Transverse colon (tissue), 4 donors: ENCODE measurements at regions not wholly inside any gene's neighbourhood (a gene's known extent, or its start where the extent isn't known, plus 50 kb on each side); places are given as distances from the start of the nearest gene placed in this dataset.
A peak's percentile ranks its signal among the peaks of the same experiment; 100 is the strongest.

ENCODE experiments used
- DNase-seq: peaks from one replicate; pipeline ENCODE4 v3.0.0-alpha.2; 2019
- H3K27ac ChIP-seq, 4 donors: fragments of 200-600 bp; sonication (generic); 2 replicates each; pipeline ENCODE4 v1.5.1; 2016 to 2018; ENCODE audit warnings: inconsistent platforms in 4 of 4
- H3K27me3 ChIP-seq: fragments of 200-600 bp; sonication (generic); 2 replicates; pipeline ENCODE4 v1.5.1; 2017; ENCODE audit warnings: inconsistent platforms
- H3K36me3 ChIP-seq, 4 donors: fragments of 200-600 bp; sonication (generic); 2 replicates each; pipeline ENCODE4 v1.5.1; 2017 to 2019; ENCODE audit warnings: inconsistent platforms in 4 of 4
- H3K4me1 ChIP-seq, 4 donors: fragments of 200-600 bp; sonication (generic); 2 replicates each; pipeline ENCODE4 v1.5.1; 2017 to 2020; ENCODE audit warnings: inconsistent platforms in 4 of 4
- H3K4me3 ChIP-seq, 4 donors: fragments of 200-600 bp; sonication (generic); 1 replicate in 1 of 4; 2 replicates in 3 of 4; pipeline versions ENCODE4 v1.5.1 to v1.6.1; 2017 to 2019; ENCODE audit warnings: inconsistent platforms in 4 of 4
- H3K9me3 ChIP-seq, 2 donors: fragments of 200-600 bp; sonication (generic); 2 replicates each; pipeline ENCODE4 v1.5.1; 2017 to 2019; ENCODE audit warnings: inconsistent platforms in 2 of 2
- EP300 ChIP-seq: sonication (generic); formaldehyde crosslinking; IDR thresholded peaks from one replicate; pipeline ENCODE4 v1.6.1; 2017; ENCODE audit warnings: antibody characterized with exemption, low read depth
- POLR2A ChIP-seq: fragments of 450-650 bp; IDR thresholded peaks from one replicate; pipeline ENCODE4 v1.6.1; 2016; ENCODE audit warnings: antibody characterized with exemption, mild to moderate bottlenecking, moderate library complexity
- POLR2AphosphoS5 ChIP-seq, 3 donors: sonication (generic); formaldehyde crosslinking; IDR thresholded peaks; one replicate each; pipeline ENCODE4 v1.6.1; 2016; ENCODE audit warnings: antibody characterized with exemption in 3 of 3
- WGBS, 2 donors: methylation state at CpG; one replicate each; pipeline ENCODE4 v1.1.5; 2018; ENCODE audit warnings: low coverage in 1 of 2; 5-methylcytosine and 5-hydroxymethylcytosine counted together
- in situ Hi-C, 4 donors: fragments of 200-750 bp; cut with MboI; loops; one replicate each; pipeline versions ENCODE4 v1.15.0 to v1.15.1; 2017; ENCODE audit warnings: low sequenced_read_pairs in 3 of 4, low pct_ligation_motif_present in 1 of 4, low pct_unique_long_range_greater_than_20kb in 1 of 4
- intact Hi-C: fragments of 100-400 bp; cut with DNase I; formaldehyde crosslinking; loops from one replicate; pipeline ENCODE4 v1.15.1; 2023; ENCODE audit warnings: low total_unique reads
- TF ChIP-seq, protein P1 (sequence below), 5 experiments: fragments of 200-600 bp in 3 of 5; fragments of 450-650 bp in 2 of 5; sonication (generic) in 3 of 5; IDR thresholded peaks; 1 replicate in 2 of 5; 2 replicates in 3 of 5; pipeline ENCODE4 v1.5.1; 2016 to 2017; ENCODE audit warnings: antibody characterized with exemption in 5 of 5, inconsistent platforms in 3 of 5, mild to moderate bottlenecking in 2 of 5, moderate library complexity in 1 of 5

DNA sequence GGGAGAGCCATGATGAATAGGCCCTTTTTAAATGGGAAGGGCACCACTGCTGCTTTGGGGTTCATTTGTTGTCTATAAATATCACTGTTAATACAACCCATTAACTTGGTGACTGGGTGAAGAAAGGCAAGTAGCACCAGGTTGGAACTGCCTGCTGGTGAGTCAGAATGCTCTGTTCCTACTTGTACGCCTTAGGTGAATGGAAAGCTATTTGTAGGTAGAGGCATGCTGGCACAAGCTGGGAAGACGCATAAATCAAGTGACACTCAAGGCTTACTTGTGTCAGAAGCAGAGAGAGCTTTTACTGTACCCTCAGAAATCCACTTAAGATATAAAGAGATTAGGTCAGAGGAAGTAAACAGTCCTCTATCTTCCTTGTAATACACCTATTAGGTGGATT lies 142.5 kb downstream of the TMX1 start:
- TF ChIP-seq POLR2AphosphoS5 (IDR thresholded peaks at IDR 0.05) (no peak), EP300 (no peak)
- TF ChIP-seq, protein P1, sequence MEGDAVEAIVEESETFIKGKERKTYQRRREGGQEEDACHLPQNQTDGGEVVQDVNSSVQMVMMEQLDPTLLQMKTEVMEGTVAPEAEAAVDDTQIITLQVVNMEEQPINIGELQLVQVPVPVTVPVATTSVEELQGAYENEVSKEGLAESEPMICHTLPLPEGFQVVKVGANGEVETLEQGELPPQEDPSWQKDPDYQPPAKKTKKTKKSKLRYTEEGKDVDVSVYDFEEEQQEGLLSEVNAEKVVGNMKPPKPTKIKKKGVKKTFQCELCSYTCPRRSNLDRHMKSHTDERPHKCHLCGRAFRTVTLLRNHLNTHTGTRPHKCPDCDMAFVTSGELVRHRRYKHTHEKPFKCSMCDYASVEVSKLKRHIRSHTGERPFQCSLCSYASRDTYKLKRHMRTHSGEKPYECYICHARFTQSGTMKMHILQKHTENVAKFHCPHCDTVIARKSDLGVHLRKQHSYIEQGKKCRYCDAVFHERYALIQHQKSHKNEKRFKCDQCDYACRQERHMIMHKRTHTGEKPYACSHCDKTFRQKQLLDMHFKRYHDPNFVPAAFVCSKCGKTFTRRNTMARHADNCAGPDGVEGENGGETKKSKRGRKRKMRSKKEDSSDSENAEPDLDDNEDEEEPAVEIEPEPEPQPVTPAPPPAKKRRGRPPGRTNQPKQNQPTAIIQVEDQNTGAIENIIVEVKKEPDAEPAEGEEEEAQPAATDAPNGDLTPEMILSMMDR (IDR thresholded peaks at IDR 0.05): no peak
- in situ Hi-C loops: no loop called here
- intact Hi-C loops: no loop called here
- Histone ChIP-seq H3K4me3 (no peak overlapping the region), H3K27ac (no peak overlapping the region), H3K36me3 (no peaks in the 10 kb centered on the region), H3K27me3 (no peaks in the 10 kb centered on the region), H3K4me1 (no peaks in the 10 kb centered on the region), H3K9me3 (no peaks in the 10 kb centered on the region)
- no peak for DNase-seq
- WGBS, 2 donors: 90% methylated on average over 2 of the region's 2 CpGs

DNA sequence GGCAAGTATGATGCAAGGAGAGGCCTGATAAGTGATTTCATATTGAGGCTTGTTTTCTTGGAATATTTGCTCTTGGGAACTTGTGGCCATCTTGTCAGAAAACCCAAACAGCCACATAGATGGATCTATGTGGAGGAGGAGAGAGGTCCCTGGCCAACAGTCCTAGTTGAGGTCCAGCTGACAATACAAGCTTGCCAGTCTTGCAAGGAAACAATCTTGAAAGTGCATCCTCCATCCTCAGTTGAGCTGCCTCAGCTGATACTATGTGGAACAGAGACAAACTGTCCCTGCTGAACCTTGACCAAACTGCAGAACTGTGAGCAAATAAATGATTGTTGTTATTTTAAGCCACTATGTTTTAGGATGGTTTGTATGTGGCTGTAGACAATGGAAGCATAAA lies 146.4 kb downstream of the TMX1 start:
- Histone ChIP-seq H3K4me1 (no peaks in the 10 kb centered on the region), H3K27ac (peak overlapping the region in 1 of 4 donors; percentile 65), H3K36me3 (no peaks in the 10 kb centered on the region), H3K4me3 (no peak overlapping the region), H3K9me3 (no peaks in the 10 kb centered on the region), H3K27me3 (no peaks in the 10 kb centered on the region)
- intact Hi-C loops (no loop called here), in situ Hi-C loops (no loop called here)
- DNase-seq: no peak
- TF ChIP-seq EP300 (no peak), POLR2AphosphoS5 (IDR thresholded peaks at IDR 0.05) (no peak), POLR2A (no peak)

DNA sequence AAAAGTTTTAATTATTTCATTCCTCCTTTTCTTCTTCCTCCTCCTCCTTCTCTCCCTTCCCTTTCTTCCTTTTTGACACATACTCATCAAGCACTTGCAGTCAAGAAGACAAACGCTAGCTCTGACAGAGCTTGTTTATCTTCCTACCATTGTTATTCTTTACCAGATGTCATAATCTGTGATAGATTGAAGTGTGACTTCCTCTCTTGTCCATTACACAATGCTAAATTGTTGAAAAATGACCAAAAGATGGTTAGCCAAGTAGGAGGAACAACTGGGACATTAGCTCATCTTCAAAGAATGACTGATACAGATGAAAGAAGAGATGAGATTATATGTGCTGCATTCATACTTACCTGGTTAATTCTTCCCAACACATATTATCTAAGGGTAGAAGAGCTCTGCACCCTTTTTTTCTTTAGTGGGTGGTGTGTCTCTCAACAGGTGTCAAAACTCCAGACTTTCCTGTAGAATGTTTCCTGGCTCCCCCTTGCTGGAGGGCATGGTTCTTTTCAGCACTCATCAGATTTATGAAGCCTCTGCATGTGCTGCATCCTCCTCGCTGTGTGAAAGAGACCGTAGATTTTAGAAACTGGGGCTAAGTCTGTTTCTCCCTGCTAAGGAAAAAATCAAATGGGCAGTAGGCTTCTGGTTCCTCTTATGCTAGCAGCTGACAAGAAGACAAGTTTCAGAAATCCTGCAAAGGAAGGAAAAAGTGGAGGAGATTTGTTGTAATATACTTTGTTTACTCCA lies 147.1 kb downstream of the TMX1 start:
- Histone ChIP-seq H3K36me3 (no peaks in the 10 kb centered on the region), H3K4me1 (no peaks in the 10 kb centered on the region), H3K27me3 (no peaks in the 10 kb centered on the region), H3K27ac (peak overlapping the region in 2 of 4 donors; percentile 45 to 65), H3K4me3 (no peak overlapping the region), H3K9me3 (no peaks in the 10 kb centered on the region)
- in situ Hi-C loops (no loop called here), intact Hi-C loops (no loop called here)
- WGBS, 2 donors: 61 to 73% methylated on average over 3 of the region's 3 CpGs
- no peak for DNase-seq
- TF ChIP-seq, protein P1 (IDR thresholded peaks at IDR 0.05): no peak
- TF ChIP-seq POLR2A (no peak), EP300 (no peak), POLR2AphosphoS5 (IDR thresholded peaks at IDR 0.05) (peak in 1 of 3 donors; percentile 27)

DNA sequence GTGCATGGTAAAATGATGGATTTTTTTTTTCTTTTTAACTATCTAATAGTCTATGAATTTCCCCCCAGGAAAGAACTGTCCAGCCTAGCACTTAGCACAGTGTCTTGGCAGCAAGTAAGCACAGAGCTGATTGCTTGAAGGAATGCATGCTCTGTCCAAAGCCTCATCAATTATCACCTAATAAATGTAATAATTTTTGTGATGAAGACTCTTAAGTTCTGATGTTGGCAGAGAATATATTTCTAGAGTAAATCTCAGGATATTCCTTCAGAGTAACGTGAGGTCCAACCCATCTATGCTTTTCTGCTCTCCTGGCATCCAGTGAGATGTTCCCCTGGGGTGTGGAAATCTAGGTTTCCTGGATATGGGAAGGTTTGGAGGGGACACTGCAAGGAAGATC lies 152.4 kb downstream of the TMX1 start:
- in situ Hi-C loops (no loop called here), intact Hi-C loops (no loop called here)
- Histone ChIP-seq H3K27ac (no peak overlapping the region), H3K4me1 (peaks cover 14 to 21% (median 16%) of the 10 kb centered on the region in 4 donors), H3K27me3 (no peaks in the 10 kb centered on the region), H3K36me3 (no peaks in the 10 kb centered on the region), H3K4me3 (no peak overlapping the region), H3K9me3 (no peaks in the 10 kb centered on the region)
- 63% methylated on average over 1 of the region's 1 CpG; no CpG with 5 or more reads in 1 of the 2 donors for WGBS, 2 donors
- DNase-seq: no peak
- TF ChIP-seq EP300: no peak
- no peak for TF ChIP-seq POLR2A

DNA sequence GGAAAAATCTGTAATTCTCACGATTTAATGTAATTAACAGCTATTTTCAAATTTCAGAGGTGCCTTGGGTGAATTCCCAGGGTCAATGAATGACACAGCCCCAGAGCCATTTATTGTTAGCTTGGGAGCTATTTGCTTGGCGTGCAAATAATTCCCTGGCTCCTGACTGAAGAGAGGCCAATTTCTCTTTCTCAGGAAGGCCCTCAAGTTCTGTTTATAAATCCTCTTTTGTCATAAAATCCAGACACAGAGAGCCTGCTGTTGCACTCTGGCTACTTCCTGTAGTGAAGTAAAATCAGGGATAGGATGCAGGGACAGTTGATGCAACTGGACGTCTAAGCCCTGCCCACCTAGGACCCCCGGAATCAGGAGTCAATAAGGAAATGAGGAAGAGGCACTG lies 154.3 kb downstream of the TMX1 start:
- intact Hi-C loops: no loop called here
- 33% methylated on average over 4 of the region's 4 CpGs; no CpG with 5 or more reads in 1 of the 2 donors for WGBS, 2 donors
- DNase-seq: no peak
- Histone ChIP-seq H3K27ac (peak overlapping the region; percentile 71 to 82 (median 75)), H3K4me1 (peaks cover 14 to 21% (median 16%) of the 10 kb centered on the region in 4 donors), H3K36me3 (no peaks in the 10 kb centered on the region), H3K27me3 (no peaks in the 10 kb centered on the region), H3K9me3 (no peaks in the 10 kb centered on the region), H3K4me3 (no peak overlapping the region)
- TF ChIP-seq, protein P1 (IDR thresholded peaks at IDR 0.05): no peak
- TF ChIP-seq EP300: no peak
- no peak for TF ChIP-seq POLR2AphosphoS5 (IDR thresholded peaks at IDR 0.05)
- TF ChIP-seq POLR2A: no peak
- in situ Hi-C loops: no loop called here
